Coronary artery (tissue), 2 donors: ENCODE measurements at regions not wholly inside any gene's neighbourhood (a gene's known extent, or its start where the extent isn't known, plus 50 kb on each side); places are given as distances from the start of the nearest gene placed in this dataset.

Experiments
- DNase-seq: peaks from one replicate; pipeline ENCODE4 v3.0.0-alpha.2; 2017; ENCODE audit warnings: low spot score
- H3K27ac ChIP-seq, 2 donors: fragments of 200-600 bp; sonication (generic); one replicate each; pipeline ENCODE4 v1.5.1; 2016 to 2019
- H3K4me3 ChIP-seq: fragments of 200-600 bp; sonication (generic); 2 replicates; pipeline ENCODE4 v1.5.1; 2016; ENCODE audit warnings: mild to moderate bottlenecking, moderate library complexity
- CTCF ChIP-seq: fragments of 200-600 bp; sonication (generic); IDR thresholded peaks from one replicate; pipeline ENCODE4 v1.5.1; 2019; ENCODE audit warnings: antibody characterized with exemption

GRCh38 chr3:135448520-135448919 is 517.0 kb upstream of the PPP2R3A start:
- no peak for DNase-seq
- no peak for TF ChIP-seq CTCF
- Histone ChIP-seq H3K4me3 (no peak overlapping the region), H3K27ac (no peak overlapping the region)

DNA sequence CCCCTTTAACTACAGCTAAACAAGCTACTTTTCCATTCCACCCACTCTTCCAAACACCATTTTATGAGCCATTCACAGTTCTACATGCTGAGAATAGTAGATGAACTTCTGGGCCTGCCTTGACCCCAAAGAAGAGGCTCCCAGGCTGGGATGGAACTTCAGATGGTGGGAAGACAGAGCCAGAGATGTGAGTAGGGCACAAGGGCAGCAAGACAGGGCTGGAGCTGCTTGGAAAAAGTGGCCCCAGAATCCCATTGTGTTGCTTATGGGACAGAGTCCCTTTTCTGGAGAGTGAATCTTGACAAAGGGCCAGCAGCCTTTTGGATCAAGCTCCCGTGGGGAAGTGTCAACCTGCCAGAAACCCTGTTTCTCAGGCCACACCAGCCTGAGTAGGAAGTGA is 516.5 kb upstream of the PPP2R3A start:
- no peak for DNase-seq
- TF ChIP-seq CTCF = no peak
- H3K27ac ChIP-seq = no peak overlapping the region
- H3K4me3 ChIP-seq = no peak overlapping the region

DNA sequence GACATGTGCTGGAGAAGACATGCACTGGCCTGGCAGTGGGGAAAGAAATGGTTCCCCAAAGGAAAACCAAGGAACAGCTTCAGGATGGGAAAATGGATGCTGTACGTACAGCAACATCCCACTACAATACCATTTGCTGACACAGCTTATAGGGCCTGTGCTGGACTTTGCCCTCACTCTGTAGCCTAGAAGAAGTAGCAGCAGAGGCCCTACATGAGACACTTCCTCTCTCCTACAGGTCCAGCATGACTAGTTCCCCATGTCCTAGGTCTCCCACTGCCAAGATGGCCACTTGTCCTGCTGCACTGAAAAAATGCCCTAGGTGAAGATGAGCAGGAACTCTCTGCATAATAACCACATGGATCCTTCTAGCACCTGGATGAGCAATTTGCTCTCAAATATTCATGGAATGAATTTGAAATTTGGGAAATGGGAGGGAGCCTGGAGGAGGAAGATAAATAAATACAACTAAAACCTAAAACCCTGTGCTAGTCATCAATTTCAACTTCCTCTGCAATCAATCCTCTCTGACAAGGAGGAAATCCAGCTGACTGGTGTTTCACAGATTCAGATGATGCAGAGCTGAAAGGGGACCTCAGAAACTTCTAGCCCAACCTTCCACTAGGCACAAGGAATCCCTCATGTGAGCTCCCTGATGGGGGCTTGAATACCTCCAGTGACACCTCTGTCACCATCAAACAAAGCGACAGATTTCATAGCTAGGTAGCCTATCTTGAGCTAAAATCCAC is 514.3 kb upstream of the PPP2R3A start:
- Histone ChIP-seq H3K27ac (no peak overlapping the region), H3K4me3 (no peak overlapping the region)
- no peak for TF ChIP-seq CTCF
- DNase-seq = no peak

DNA sequence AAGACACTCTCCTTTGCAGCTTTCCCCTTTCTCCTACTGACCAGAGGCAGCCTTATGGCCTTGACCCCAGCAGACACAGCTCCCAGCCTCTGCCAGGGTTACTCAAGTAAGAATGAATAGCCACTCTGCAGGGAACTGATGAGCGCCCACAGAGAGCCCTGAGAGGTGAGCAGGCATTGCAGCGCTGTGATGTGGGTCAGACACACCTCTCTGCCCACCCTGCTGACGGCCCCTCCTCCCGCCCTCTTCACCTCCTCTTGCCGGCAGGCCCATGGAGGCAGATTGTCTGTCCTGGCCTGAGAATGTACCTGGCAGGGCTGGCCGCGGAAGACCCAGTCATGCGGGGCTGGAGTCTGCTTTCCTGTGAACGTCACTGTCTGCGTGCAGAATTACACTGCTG is 512.6 kb upstream of the PPP2R3A start:
- TF ChIP-seq CTCF = no peak
- Histone ChIP-seq H3K27ac (no peak overlapping the region), H3K4me3 (no peak overlapping the region)
- no peak for DNase-seq

GRCh38 chr3:135453326-135453725 is 512.2 kb upstream of the PPP2R3A start:
- DNase-seq = no peak
- H3K27ac ChIP-seq = no peak overlapping the region
- H3K4me3 ChIP-seq = no peak overlapping the region
- no peak for TF ChIP-seq CTCF

DNA sequence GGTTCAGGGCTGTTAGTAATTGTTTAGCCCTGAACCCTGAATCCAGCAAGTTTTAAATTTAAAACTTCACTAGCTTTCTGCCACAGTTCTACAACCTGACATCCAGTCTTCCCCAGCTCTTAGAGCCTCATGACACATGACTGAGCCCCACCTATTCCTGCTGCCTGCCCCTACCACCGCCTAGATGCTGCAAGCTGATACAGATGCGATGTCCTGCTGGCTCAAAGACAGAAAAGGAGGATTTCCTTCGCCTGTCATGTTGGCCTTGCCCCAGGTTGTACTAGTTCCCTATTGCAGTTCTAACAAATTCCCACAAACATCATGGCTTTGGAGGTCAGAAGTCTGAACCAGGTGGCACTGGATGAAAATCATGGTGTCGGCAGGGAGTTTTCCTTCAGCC is 510.6 kb upstream of the PPP2R3A start:
- no peak for DNase-seq
- H3K4me3 ChIP-seq = no peak overlapping the region
- no peak for TF ChIP-seq CTCF
- no peak overlapping the region for H3K27ac ChIP-seq

DNA sequence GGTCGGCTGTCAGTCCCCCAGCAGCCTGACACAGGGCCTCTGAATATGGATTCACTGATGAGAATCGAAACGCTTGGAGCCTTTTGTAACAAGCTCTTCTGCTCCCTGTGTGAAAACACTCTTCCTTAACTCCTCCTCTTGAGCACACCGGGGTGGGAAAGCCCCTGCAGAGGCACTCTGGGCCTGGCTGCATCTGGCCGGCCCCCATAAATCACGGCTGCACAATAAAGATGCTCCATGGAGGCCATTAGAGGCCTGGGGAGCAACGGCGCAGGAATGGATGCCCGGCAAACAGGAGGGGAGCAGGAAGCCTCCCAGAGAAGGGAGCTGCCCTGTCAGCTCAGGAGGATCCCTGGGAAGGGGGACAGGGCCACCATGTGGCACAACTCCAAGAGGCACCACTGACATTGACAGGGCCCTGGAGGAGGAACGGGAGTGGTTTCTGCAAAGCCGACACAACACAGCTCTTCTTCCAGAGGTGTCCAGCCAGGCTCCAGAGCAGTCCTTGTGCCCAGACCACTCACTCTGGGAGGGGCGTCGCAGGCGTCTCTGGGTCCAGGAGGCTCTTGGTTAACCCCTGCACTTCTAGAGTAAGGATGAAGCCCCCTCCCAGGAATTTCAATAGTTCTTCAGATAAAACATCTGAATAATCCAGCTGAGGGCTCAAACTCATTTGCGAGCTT is 509.3 kb upstream of the PPP2R3A start:
- Histone ChIP-seq H3K4me3 (no peak overlapping the region), H3K27ac (no peak overlapping the region)
- no peak for TF ChIP-seq CTCF
- no peak for DNase-seq
